GM12878 (cell line): ENCODE measurements at regions not wholly inside any gene's neighbourhood (a gene's known extent, or its start where the extent isn't known, plus 50 kb on each side); places are given as distances from the start of the nearest gene placed in this dataset.

Experiments used
- POLR2A ChIP-seq: IDR thresholded peaks from 2 replicates; pipeline ENCODE4 v1.6.1; 2011; ENCODE audit warnings: low read depth, mild to moderate bottlenecking, low read length
- POLR2AphosphoS5 ChIP-seq: IDR thresholded peaks from 2 replicates; pipeline ENCODE4 v1.6.1; 2011; ENCODE audit warnings: mild to moderate bottlenecking, low read length, inconsistent platforms
- TCF7 ChIP-seq: IDR thresholded peaks from 2 replicates; pipeline ENCODE4 v1.6.1; 2014; ENCODE audit warnings: antibody characterized with exemption, borderline replicate concordance
- ZNF207 ChIP-seq: fragments of 450-650 bp; IDR thresholded peaks from 2 replicates; pipeline ENCODE4 v1.6.1; 2014; ENCODE audit warnings: antibody characterized with exemption, mild to moderate bottlenecking, borderline replicate concordance

DNA sequence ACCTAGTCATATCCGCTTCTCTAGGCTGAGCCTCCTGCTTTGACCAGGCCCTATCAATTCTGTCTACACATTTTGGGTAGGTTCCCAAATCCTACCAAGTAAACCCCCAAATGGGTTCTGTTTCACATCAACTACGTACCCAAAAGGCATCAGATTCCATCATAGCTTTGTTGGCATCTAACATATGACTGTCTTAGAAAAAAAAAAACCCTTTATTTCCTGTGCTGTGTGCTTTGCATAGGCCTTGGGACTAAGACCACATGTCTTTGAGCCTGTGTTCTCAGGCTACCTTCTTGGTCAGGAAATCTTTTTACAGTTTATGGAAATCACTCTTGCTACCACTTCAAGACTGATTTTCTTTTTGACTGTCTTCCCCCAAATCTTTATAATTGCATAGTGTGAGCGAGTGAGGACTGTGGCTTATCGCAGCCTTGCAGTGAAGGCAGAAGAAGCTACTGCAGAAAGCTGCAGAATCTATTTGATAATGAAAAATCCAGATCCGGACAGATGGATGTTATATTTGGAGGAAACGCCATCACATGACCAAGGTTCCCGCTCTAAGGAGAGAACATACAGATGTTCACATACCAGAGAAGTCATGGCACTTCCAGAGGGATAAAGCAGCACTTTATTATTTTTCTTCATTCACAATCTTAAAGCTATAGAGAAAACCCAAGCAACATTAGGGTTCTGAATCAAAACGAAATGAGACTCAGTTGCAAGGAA, 111.2 kb downstream of the EOMES start:
- no peak for TF ChIP-seq ZNF207
- TF ChIP-seq POLR2A: no peak
- no peak for TF ChIP-seq TCF7
- no peak for TF ChIP-seq POLR2AphosphoS5
